GM21381 (cell line): ENCODE measurements at regions not wholly inside any gene's neighbourhood (a gene's known extent, or its start where the extent isn't known, plus 50 kb on each side); places are given as distances from the start of the nearest gene placed in this dataset.

Experiments used
- ATAC-seq: cut with Tn5 transposase; IDR thresholded peaks from one replicate; pipeline ENCODE4 v1.9.1; 2021; ENCODE audit warnings: mild to moderate bottlenecking, moderate library complexity; ENCODE audit not compliant: unreplicated experiment

DNA sequence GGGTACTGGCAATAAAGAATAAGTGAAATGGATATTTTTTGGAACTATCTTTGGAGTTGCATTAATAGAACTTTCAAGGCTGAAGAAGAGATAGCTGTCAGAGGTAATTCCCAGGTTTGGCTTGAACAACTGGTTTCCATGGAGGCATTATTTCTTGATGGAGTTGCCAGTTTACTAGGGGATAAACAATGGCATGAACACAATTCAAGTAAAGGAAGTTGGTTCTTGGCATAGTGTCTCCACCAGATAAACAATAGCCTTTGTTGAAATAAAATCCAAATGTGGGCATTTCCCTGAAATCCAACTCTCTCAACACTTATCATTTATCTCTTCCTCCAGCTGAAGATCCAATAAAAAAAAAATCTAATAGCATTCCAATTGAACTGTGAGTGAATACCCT lies 454.9 kb downstream of the C6orf118 start:
- ATAC-seq: no peak

DNA sequence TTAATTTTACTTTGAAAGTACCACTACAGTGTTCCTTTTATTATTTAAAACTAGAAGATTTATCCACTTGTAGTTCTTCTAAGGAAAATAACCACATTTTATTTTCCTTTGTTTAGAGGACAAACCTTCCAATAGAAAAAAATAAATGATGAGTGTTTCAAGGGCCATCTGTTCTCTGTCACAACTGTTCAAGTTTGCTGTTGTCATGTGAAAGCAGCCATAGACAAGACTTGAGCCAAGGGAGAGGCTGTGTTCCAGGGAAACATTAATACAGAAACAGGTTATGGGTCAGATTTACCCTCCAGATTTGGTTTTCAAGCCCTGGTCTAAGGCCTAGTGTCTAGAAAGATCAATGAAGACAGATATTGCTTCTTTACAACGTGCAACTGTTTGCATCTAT lies 463.6 kb downstream of the C6orf118 start:
- no peak for ATAC-seq

DNA sequence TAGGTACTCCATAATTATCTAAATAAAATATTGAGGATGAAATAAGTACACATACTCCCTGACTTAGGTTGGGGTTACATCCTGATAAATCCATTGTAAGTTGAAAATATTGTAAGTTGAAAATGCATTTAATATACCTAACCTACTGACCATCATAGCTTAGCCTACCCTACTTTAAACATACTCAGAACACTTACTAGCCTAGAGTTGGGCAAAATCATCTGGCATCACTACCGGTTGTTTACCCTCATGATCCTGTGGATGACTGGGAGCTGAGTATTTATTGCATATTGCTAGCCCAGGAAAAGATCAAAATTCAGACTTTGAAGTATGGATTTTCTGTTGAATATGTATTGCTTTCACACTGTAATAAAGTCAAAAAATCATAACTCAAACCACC lies 467.3 kb downstream of the C6orf118 start:
- no peak for ATAC-seq

GRCh38 chr6:164838068-164838615 lies 471.3 kb downstream of the C6orf118 start:
- no peak for ATAC-seq

DNA sequence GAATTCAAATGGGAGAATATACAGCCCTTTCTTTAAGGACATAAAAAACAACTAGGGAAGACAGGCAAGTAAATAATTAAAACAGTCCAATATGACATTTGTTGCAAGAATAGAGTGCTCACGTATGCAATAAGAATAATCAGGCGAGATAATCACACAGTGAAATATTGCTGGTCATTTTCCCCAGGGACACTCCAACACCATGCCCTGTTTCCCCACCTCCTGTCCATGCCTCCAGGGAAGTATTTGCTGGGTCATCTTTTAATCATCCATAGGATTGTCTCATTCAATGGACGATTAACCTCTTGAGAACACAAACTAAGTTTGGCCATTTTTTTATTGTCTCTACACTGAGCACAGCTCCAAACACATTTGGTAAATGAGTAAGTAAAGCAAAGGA lies 472.9 kb downstream of the C6orf118 start:
- ATAC-seq: no peak

DNA sequence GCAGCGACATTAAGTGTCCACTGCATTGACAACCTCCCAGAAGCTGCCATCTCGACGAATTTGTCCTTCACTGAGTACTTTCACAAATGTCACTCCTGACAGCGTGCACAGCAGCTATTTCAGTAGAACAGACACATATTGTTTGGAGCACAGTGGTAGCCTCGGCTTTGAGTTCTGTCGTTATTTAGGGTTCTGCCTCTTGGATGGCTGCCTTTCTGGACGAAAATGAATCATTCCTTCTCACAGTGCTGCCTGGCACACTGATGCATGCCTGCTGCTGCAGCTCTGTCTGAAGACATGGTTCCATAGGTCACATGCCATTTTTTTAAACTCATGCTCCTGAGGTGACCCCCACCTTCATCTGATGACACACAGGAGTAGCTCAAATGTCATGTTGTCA lies 477.0 kb downstream of the C6orf118 start:
- ATAC-seq: no peak

DNA sequence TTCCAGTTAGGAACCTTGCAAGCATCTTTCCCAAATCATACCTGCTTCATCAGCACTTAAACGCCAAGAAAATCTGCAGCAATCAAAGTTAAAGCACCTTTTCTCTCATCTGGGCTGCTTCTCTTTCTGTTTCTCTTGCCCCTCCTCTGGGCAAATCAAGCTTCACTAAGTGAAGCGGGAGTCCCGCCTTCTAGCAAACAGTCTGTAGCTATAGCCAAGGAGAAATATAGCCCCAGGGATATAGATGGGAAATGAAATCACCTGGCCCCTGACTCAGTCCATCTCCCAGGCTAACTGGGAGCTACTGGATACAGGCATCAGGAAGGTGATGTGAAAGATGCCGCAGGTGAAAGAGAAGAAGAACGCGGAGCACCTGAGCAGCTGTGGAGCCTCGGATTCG lies 481.9 kb downstream of the C6orf118 start:
- ATAC-seq: no peak

- ATAC-seq: no peak
Measured at GRCh38 chr6:164826831-164827468, 482.5 kb downstream of the C6orf118 start.

DNA sequence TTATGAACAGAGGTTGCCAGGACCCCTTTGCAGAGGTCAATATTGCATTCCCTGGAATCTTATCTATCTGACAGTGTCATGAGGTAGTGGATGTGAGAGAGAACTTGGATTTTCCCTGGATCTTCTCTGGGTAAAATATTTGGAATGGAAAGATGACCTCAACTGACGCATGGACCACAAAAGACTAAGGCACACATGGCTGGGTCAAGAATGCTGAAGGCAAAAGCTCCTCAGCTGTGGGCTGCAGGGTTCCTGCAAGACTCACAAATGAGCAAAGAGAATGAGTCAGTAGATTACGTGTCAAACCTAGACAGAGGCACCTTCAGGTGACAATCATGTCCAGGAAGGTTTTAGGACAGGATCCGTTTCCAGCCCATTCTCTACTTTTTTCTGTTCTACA lies 484.0 kb downstream of the C6orf118 start:
- no peak for ATAC-seq

- ATAC-seq: no peak
Measured at GRCh38 chr6:164817662-164818061, 491.7 kb downstream of the C6orf118 start.

DNA sequence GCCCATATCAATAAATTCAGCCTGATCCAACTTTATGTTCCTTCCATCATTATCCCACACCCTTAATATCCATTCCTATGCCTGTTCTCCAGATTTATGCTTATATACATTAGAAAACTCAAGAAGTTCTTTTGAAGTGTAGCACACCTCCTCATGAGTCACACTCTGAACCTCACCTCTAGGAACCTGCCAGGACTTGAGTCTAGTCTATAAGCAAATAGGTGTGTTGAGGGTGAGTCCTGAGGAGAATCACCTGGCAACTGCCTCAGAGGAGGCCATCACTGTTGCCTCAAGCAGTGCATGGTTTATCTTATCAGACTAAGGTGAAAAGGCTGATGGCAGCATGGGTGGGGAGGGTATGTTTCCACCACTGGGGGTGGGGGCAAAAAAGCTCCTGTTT lies 496.7 kb downstream of the C6orf118 start:
- ATAC-seq: no peak

- no peak for ATAC-seq
Measured at GRCh38 chr6:164807125-164807524, 502.3 kb downstream of the C6orf118 start.

GRCh38 chr6:164795056-164795815 lies 514.2 kb downstream of the C6orf118 start:
- ATAC-seq: no peak

GRCh38 chr6:164792666-164793065 lies 516.7 kb downstream of the C6orf118 start:
- no peak for ATAC-seq

- ATAC-seq: no peak
Measured at GRCh38 chr6:164791498-164791897, 517.9 kb downstream of the C6orf118 start.

- ATAC-seq: no peak
Measured at GRCh38 chr6:164763788-164764187, 545.6 kb downstream of the C6orf118 start.

DNA sequence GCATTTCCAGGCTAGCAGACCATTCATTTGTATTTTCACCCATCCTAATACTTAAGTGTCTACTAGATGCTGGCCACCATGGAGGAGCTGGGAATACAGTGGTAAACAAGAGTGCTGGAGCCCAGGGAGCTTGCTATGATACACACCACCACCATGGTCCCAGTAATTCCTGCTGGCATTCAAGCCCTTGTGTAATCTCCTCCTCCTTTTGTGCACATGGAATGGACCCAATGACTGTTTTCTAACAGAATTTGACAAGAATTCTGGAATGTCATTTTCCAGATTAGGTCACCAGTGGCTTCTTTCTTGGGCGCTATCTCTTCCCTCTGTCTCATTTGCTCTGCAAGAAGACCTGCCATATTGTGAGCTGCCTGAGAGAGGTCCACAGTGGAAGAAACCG lies 552.0 kb downstream of the C6orf118 start:
- ATAC-seq: no peak

- ATAC-seq: no peak
Measured at GRCh38 chr6:164756723-164757122, 552.7 kb downstream of the C6orf118 start.

DNA sequence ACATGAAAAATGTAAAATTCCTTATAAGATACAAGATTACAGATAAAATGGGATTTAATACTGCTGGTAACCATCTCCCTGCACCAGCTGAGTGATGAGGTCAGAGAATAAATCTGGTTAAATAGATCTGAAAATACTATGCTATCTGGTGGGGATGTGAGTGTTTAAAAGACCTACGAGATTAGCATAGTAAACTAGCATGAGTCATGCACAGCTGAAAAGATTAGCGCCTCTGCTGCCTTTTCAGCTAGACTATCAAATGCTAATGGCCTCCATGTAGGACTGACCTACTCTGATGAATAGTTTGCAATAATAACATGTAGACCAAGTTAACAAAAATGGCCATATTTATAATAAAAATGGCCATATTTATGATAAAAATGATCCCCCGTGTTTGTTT lies 553.3 kb downstream of the C6orf118 start:
- no peak for ATAC-seq

GRCh38 chr6:164753517-164753916 lies 555.9 kb downstream of the C6orf118 start:
- no peak for ATAC-seq

DNA sequence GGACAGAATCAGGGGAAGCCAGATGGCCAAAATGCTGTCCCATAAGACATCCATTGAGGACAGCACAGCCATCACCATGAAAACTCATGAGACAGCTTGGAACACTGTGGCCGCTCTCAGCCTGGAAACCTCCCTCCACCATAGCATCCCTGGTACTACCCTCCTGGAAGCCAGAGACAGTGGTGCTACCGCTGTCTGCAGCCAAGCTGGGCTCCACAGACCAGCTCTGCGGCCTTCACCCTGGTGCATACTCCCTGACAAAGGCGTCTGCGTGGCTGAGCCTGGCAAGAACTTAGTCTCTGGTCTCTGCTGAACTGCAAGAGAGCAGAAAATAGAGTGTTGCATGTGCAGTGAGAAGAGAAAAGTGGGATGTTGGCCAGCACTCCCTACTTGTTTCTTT lies 558.0 kb downstream of the C6orf118 start:
- no peak for ATAC-seq

DNA sequence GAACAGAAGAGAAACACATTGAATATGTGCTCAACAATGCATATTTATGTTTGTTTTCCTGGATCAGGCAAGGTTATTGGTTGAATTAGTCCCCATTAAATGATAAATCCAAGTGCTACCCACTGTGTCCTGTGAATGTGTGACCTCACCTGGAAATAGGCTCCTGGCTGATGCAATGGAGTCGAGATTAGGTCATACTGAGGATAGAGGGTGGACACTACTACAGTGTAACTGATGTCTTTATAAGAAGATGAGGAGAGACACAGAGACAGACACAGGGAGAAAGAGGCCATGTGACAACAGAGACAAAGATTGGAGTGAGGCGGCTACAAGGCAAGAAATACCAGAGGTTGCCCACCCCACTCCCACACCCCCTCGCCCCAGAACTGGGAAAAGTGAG lies 559.3 kb downstream of the C6orf118 start:
- no peak for ATAC-seq
